Spleen (tissue), 7 donors: ENCODE measurements at regions not wholly inside any gene's neighbourhood (a gene's known extent, or its start where the extent isn't known, plus 50 kb on each side); places are given as distances from the start of the nearest gene placed in this dataset.

Experiments used
- POLR2AphosphoS5 ChIP-seq, 3 donors: sonication (generic); formaldehyde crosslinking; IDR thresholded peaks; one replicate each; pipeline ENCODE4 v1.5.1; 2017; ENCODE audit warnings: antibody characterized with exemption in 3 of 3
- TF ChIP-seq, protein P1 (sequence below), 11 experiments: fragments of 200-600 bp in 7 of 11; fragments of 450-650 bp in 4 of 11; sonication (generic) in 4 of 11; IDR thresholded peaks in 8 of 11; conservative IDR thresholded peaks in 3 of 11; 1 replicate in 7 of 11; 2 replicates in 4 of 11; pipeline versions ENCODE4 v1.4.0 to v1.8.0; 2016 to 2021; ENCODE audit warnings: antibody characterized with exemption in 11 of 11, inconsistent platforms in 4 of 11, mild to moderate bottlenecking in 1 of 11
- donor health status: DM: no; HTN: no; CAD: no; lungs with moderate emphysema.
- donor health status: DM: no; HTN: no; CAD: no.
- donor health status: DM: no; HTN: no; CAD: no.

DNA sequence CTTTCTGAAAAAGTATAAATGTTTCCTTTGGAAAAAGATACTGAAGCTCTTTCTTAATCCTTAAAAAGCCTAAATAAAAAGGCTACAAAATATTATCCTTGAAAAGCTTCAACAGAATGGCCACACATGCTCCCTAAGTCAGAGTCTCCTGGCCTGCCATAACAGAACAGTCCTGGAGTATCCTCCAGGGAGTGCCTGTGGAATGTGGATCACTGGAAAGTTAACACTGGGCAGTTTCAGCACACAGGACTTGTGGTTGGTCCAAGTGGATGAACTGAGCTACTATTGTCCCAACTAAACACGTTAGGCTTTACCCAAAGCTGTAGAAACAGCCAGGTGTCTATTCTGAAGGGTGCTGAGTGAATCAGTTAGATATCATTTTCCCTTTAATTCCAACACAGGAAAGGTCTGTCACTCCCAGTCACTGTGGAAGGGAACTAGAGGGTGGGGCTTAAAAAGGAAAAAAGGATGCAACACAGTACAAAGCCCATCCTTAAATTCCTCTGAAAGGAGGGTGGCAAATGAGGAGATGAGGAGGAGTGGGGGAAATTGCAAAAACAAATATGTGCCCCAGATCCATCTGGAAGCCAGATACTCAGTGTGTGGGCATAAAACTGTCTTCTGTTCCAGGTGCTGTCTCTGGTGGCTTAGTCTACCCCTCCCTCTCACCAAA is 196.3 kb upstream of the SPAG17 start:
- no peak for TF ChIP-seq POLR2AphosphoS5 (IDR thresholded peaks at IDR 0.05)
- TF ChIP-seq, protein P1, sequence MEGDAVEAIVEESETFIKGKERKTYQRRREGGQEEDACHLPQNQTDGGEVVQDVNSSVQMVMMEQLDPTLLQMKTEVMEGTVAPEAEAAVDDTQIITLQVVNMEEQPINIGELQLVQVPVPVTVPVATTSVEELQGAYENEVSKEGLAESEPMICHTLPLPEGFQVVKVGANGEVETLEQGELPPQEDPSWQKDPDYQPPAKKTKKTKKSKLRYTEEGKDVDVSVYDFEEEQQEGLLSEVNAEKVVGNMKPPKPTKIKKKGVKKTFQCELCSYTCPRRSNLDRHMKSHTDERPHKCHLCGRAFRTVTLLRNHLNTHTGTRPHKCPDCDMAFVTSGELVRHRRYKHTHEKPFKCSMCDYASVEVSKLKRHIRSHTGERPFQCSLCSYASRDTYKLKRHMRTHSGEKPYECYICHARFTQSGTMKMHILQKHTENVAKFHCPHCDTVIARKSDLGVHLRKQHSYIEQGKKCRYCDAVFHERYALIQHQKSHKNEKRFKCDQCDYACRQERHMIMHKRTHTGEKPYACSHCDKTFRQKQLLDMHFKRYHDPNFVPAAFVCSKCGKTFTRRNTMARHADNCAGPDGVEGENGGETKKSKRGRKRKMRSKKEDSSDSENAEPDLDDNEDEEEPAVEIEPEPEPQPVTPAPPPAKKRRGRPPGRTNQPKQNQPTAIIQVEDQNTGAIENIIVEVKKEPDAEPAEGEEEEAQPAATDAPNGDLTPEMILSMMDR (IDR thresholded peaks at IDR 0.05 in 8 of 11, conservative IDR thresholded peaks at IDR 0.05 in 3 of 11): no peak
